Natural killer cell treated with Interleukin-12 subunit alpha and Interleukin-12 subunit beta and Interleukin-15 and Interleukin-18, amount 100 ng/mL, for 72 hours (primary cell): ENCODE measurements at regions not wholly inside any gene's neighbourhood (a gene's known extent, or its start where the extent isn't known, plus 50 kb on each side); places are given as distances from the start of the nearest gene placed in this dataset.

Source experiments
- ATAC-seq, 2 donors: fragments of 150-1000 bp; cut with Tn5 transposase in 1 of 2; sonication (Bioruptor Pico), chemical (Tn5 transposase) in 1 of 2; 2 replicates each; pipeline ENCODE4 v1.10.0; 2021
- DNase-seq: peaks from one replicate; pipeline ENCODE4 v3.0.0; 2022; ENCODE audit warnings: low spot score
- H3K27ac Mint-ChIP-seq, 2 donors: 1 replicate in 1 of 2; 2 replicates in 1 of 2; pipeline ENCODE4 v1.8.0; 2022; ENCODE audit warnings: mixed read lengths in 2 of 2, mild to moderate bottlenecking in 1 of 2, moderate library complexity in 1 of 2
- H3K27me3 Mint-ChIP-seq, 2 donors: 1 replicate in 1 of 2; 2 replicates in 1 of 2; pipeline ENCODE4 v1.8.0; 2022; ENCODE audit warnings: mixed read lengths in 2 of 2
- H3K36me3 Mint-ChIP-seq: one replicate; pipeline ENCODE4 v1.8.0; 2022; ENCODE audit warnings: mixed read lengths
- H3K4me1 Mint-ChIP-seq, 2 donors: 1 replicate in 1 of 2; 2 replicates in 1 of 2; pipeline ENCODE4 v1.8.0; 2022; ENCODE audit warnings: low read depth in 2 of 2, mixed read lengths in 2 of 2, mild to moderate bottlenecking in 1 of 2
- H3K4me3 Mint-ChIP-seq: one replicate; pipeline ENCODE4 v1.8.0; 2022; ENCODE audit warnings: mixed read lengths
- H3K9me3 Mint-ChIP-seq: 2 replicates; pipeline ENCODE4 v1.8.0; 2022; ENCODE audit warnings: mixed read lengths

DNA sequence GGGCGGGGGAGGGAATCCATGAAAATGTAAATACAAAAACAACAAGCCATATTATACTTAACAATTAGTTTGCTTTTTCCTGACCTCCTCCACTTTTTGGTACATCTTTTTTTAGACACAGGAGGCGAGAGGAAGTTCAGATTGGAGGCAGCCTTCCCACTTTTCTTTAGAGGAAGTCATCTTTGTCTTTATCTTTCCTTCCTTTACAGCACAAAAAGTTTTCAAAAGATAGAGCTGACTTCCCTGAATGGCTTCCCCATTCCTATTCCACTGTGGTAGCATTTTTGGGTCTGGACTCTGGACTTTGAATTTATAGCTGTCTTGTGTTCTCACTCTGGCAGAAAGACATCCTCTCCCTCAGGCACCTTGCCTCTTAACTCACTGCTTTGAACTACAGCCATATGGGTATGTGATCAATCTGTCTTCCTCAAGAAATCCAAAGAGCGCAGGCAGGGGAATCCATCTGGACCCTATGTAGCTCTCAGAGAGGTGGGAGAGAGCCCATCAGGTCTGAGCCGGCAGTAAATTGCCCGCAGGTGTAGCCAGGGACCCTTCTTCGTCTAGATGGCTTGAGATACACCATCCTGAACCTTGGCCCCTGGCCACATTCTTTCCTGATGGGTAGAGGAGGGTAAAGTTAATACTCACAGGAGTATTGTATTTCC lies 101.9 kb downstream of the AQP4 start:
- Mint-ChIP-seq H3K27ac (no peak overlapping the region), H3K36me3 (no peaks in the 10 kb centered on the region), H3K4me1 (no peaks in the 10 kb centered on the region), H3K4me3 (no peak overlapping the region), H3K9me3 (peaks cover 9% of the 10 kb centered on the region), H3K27me3 (no peaks in the 10 kb centered on the region)
- no peak for ATAC-seq
- DNase-seq: no peak

DNA sequence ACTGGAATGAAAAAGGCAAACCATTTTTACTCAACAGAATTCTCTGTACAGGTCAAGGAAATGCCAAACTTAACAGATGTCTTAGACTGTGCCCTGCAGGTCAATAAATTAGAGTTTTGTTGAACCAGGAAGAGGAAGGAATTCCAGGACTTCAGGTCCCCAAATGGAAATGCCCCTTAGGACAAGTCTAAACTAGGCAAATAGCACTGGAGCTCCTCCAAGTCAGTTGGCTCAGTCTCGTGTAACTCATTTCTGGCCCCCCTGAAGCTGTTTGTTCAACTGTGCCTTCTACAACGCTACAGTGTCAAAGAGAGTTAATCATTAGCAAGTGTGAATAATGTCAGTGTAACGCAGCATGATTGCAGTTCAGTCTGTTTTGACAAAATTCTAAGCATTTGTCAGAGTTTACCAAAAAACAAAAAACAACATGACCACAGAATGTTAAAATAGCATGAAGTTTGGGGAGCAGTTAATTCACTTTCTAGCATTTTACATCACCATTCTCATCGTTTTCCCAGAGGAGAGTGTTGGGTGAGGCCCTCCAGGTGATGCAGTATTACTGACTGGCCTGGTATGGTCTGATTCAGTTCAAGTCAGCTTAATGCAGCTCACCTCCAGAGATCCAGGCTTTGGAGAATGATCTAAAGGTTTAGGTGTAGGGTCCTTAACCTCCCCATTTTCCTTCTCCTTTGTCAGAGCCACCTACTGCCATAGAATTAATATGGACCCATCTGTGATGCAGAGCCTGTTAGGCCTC lies 108.1 kb downstream of the AQP4 start:
- Mint-ChIP-seq H3K9me3 (no peaks in the 10 kb centered on the region), H3K27ac (no peak overlapping the region), H3K4me1 (no peaks in the 10 kb centered on the region), H3K27me3 (no peaks in the 10 kb centered on the region), H3K4me3 (no peak overlapping the region), H3K36me3 (no peaks in the 10 kb centered on the region)
- DNase-seq: no peak
- no peak for ATAC-seq

DNA sequence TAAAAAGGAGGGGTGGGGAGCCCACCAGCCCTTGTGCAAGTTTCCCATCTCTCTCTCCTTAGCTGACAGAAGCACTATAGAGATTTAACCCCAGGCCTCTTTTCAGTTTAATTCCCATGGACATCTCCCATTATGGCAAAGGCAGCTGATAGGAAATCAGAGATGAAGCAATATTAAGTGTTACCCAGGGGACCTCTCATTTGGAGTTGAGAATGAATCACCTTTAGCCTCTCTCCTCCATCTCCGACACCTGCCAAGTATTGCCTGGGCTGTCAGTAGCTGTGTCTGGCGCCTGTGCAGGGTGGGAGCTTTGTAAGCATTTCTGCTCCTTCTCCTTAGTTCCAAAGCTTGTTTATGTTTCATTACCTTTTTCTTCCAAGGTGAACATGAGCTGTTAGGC lies 109.0 kb downstream of the AQP4 start:
- Mint-ChIP-seq H3K4me3 (no peak overlapping the region), H3K36me3 (no peaks in the 10 kb centered on the region), H3K4me1 (no peaks in the 10 kb centered on the region), H3K9me3 (no peaks in the 10 kb centered on the region), H3K27ac (no peak overlapping the region), H3K27me3 (no peaks in the 10 kb centered on the region)
- ATAC-seq (no peak), DNase-seq (no peak)

DNA sequence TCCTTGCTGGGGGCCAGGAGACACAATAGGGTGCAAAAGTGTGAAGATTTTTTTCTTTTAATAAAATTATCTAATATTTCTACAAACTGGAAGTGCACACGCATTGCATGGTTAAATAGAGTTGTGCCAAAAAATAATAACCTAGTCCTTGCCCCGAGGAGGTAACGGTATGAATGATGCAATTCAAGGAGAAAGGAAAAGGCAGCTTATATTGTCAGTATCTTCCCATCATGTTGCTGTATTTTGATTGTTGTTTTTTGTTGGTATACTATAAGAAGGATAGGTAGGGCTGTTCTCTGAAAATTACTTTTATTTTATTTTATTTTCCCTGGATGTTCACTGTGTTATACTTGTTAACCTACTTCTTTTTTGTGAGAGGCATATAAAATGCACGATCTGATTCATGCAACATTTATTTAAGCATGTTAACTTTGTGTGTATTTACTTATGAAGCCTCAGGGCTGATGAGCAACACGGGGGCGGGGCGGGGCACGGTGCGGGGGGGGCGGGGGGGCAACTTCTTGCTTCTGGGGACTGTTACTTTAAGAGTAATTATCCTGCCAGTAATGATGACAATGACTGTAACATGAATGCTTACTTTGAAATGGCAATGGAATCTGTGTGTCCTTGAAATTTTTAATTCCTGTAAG lies 118.6 kb downstream of the AQP4 start:
- H3K4me3 Mint-ChIP-seq: no peak overlapping the region
- no peak for DNase-seq
- no peak for ATAC-seq
- H3K27ac Mint-ChIP-seq: no peak overlapping the region
- H3K36me3 Mint-ChIP-seq: no peaks in the 10 kb centered on the region
- no peaks in the 10 kb centered on the region for H3K9me3 Mint-ChIP-seq
- no peaks in the 10 kb centered on the region for H3K27me3 Mint-ChIP-seq
- no peaks in the 10 kb centered on the region for H3K4me1 Mint-ChIP-seq

DNA sequence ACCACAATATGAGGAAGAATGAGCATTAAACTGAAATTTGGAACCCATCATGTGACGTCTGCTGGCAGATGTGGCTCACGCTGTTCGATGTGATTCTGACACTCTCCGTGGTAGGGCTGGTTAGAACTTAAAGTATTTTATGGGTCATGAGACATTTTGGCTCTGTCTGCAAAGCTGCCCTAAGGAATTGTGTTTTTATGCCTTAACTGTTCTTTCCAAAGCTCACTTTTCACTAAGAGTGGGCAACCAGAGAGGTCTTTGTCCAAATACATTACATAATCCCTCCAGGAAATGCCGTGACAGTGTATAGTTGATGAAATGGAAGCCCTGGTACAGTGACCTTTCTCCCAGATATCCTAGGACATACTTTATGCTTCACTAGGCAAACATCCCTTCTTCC lies 119.1 kb downstream of the AQP4 start:
- no peak for ATAC-seq
- DNase-seq: no peak
- Mint-ChIP-seq H3K9me3 (no peaks in the 10 kb centered on the region), H3K4me1 (no peaks in the 10 kb centered on the region), H3K27me3 (no peaks in the 10 kb centered on the region), H3K36me3 (no peaks in the 10 kb centered on the region), H3K27ac (no peak overlapping the region), H3K4me3 (no peak overlapping the region)

DNA sequence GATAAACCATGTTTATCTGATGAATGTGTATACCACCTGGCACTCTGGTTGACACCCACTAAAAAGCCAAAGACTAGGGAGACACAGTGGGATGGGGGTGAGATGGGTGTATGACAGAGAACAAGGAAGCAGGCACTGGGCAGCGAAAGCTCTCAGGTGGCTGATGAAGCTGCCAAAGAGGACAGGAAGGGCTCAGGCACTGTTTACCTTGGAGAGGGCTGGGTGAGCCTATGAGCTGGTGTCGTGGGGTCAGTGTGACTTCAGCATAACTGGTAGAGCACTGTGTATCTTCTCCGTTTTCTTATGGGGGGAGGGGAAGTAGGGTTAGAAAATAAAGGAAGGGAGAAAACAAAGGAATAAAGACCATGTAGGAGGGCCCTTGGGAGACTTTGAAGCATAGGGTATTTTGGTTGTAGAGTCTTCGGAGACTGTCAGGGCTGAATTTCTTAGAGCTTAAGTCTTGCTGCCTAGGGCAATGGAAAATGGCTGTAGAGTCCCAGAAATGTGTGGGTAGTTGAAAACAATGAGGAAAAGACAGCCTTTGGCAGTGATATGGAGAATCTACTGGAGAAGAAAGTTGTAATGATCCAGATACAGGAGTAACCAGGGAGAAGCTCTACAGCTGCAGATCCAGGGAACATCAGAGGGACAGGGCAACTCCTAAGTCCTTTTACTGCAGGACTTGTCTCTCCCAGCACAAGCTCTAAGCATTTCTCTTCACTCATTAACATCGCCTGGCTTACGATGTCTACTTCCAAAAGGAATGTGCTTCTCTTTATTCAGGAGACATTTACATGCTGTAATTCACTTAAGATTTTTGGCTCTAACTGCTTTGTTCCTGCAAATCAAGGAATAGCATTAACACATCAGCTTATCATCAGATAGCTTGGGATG lies 120.0 kb downstream of the AQP4 start:
- Mint-ChIP-seq H3K36me3 (no peaks in the 10 kb centered on the region), H3K4me3 (no peak overlapping the region), H3K27ac (no peak overlapping the region), H3K4me1 (no peaks in the 10 kb centered on the region), H3K9me3 (no peaks in the 10 kb centered on the region), H3K27me3 (no peaks in the 10 kb centered on the region)
- ATAC-seq (no peak), DNase-seq (no peak)

DNA sequence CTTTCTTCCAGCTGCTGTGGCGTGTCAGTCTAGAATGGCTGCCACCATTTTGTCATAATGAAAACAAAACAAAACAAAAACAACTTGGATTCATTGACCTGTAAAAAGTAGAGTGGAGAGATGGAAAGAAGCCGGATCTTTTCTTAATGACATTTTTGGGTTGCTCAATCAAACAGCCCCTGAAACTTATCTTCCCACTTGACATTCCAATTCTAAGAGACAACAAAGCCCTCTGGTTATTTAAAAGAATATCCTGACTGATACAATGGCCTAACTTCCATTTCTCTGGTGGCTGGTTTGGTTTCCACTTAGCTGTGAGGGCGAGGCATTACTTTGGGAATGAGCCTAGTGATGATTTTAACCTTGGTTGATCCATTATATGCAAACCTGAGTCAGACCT lies 123.7 kb downstream of the AQP4 start:
- no peak overlapping the region for H3K4me3 Mint-ChIP-seq
- DNase-seq (no peak), ATAC-seq (no peak)
- no peaks in the 10 kb centered on the region for H3K27me3 Mint-ChIP-seq
- H3K27ac Mint-ChIP-seq: no peak overlapping the region
- H3K36me3 Mint-ChIP-seq: no peaks in the 10 kb centered on the region
- H3K4me1 Mint-ChIP-seq: no peaks in the 10 kb centered on the region
- H3K9me3 Mint-ChIP-seq: no peaks in the 10 kb centered on the region

DNA sequence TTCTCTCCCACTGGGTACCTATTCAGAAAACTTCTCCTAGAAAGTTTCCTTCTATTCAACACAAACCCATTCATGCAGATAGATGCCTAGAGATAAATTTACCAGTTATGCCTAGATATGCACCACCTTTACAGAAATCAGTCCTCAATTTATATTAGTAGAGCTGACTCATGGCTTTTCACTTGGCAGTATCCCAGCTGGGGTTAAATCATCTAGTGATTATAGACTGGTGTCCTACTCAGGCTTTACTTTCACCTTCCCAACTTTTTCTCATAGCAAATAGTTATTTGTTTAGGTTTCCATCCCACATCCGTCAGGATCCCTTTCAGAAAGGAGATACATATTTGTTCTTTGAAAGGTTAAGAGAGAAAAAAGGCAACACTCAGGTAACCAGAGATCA lies 124.5 kb downstream of the AQP4 start:
- no peaks in the 10 kb centered on the region for H3K27me3 Mint-ChIP-seq
- no peak overlapping the region for H3K4me3 Mint-ChIP-seq
- H3K27ac Mint-ChIP-seq: no peak overlapping the region
- DNase-seq: no peak
- H3K4me1 Mint-ChIP-seq: no peaks in the 10 kb centered on the region
- no peak for ATAC-seq
- peaks cover under 1% of the 10 kb centered on the region for H3K9me3 Mint-ChIP-seq
- H3K36me3 Mint-ChIP-seq: no peaks in the 10 kb centered on the region

DNA sequence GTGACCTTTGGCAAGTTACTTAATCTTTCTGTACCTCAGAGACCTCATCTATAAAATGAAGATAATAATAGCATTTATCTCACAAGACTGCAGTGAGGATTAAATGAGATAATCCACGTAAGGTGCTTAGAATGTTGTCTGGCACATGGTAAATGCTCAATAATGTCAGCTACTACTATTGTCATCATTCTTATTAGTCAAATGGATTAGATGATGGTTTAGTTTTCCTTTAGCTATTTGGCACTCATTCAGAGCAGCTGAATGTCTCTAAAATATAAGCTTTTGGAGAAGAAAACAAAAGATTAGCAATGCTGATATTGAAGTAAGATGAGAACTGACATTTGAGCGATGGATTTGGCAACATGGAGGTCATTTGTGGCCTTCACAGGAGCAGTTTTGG lies 125.1 kb downstream of the AQP4 start:
- ATAC-seq: no peak
- H3K27ac Mint-ChIP-seq: no peak overlapping the region

DNA sequence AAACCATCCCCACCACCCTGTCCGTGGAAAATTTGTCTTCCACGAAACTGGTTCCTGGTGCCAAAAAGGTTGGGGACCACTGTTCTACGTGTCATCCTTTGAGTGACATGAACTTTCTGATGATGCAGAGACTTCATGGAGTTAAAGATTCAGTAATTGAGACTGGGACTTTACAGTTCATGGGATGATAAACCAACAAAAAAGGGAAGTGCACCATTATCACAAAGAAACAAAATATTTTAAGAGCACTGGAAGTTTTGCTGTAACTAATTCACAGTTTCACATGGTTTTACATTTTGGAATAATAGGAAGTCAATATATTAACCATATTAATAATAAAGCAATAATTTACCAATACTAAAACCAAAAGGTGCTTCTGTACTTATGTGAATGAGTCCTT lies 126.8 kb downstream of the AQP4 start:
- Mint-ChIP-seq H3K9me3 (peaks cover 4% of the 10 kb centered on the region), H3K4me1 (no peaks in the 10 kb centered on the region), H3K36me3 (no peaks in the 10 kb centered on the region), H3K27me3 (no peaks in the 10 kb centered on the region), H3K27ac (no peak overlapping the region), H3K4me3 (no peak overlapping the region)
- DNase-seq (no peak), ATAC-seq (no peak)

More for the DNA sequence above, 125.1 kb downstream of the AQP4 start:
- no peak for DNase-seq
- H3K4me3 Mint-ChIP-seq: no peak overlapping the region
- no peaks in the 10 kb centered on the region for H3K4me1 Mint-ChIP-seq
- H3K27me3 Mint-ChIP-seq: no peaks in the 10 kb centered on the region
- no peaks in the 10 kb centered on the region for H3K36me3 Mint-ChIP-seq
- H3K9me3 Mint-ChIP-seq: peaks cover 4% of the 10 kb centered on the region

DNA sequence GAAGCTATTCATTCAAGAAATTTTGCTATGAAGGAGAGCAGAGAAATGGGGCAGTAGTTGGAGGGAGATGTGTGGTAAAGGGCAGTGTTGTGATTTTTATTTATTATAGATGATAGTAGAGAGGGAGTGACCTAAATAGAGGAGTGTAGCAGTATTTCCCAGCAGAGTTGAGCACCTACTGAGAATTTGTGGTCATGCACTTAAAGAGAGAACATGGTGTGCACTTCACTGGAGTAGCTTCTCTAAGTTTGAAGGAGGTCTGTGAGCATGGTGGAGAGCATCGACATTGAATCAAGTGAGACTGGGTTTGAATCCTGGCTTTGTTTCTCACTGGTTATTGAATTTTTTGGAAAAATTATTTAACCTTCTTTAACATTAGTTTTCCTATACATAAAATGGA lies 129.2 kb downstream of the AQP4 start:
- Mint-ChIP-seq H3K4me3 (no peak overlapping the region), H3K27me3 (no peaks in the 10 kb centered on the region), H3K36me3 (no peaks in the 10 kb centered on the region), H3K9me3 (peaks cover 4% of the 10 kb centered on the region), H3K27ac (no peak overlapping the region), H3K4me1 (no peaks in the 10 kb centered on the region)
- ATAC-seq (no peak), DNase-seq (no peak)

DNA sequence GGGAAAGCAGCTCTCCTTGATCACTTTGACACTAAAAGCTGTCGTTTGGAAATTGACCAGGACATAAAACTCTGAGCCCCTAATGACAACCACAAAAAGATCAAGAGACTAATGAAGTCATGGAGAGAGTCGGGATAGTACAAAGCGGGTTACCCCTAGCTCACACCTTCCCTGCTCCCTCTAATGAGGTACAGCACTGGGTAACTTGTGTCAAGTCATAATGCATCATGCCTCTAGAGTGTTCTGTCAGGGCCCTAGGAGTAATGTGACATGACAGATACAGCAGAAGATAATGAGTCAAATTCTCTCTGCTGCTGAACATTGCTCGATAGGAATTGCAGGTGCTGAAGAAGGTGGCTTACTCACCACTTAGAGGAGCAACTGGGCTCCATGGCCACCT lies 130.7 kb downstream of the AQP4 start:
- Mint-ChIP-seq H3K36me3 (no peaks in the 10 kb centered on the region), H3K4me3 (no peak overlapping the region), H3K27ac (no peak overlapping the region), H3K4me1 (no peaks in the 10 kb centered on the region), H3K9me3 (peaks cover 4% of the 10 kb centered on the region), H3K27me3 (no peaks in the 10 kb centered on the region)
- ATAC-seq: no peak
- no peak for DNase-seq

DNA sequence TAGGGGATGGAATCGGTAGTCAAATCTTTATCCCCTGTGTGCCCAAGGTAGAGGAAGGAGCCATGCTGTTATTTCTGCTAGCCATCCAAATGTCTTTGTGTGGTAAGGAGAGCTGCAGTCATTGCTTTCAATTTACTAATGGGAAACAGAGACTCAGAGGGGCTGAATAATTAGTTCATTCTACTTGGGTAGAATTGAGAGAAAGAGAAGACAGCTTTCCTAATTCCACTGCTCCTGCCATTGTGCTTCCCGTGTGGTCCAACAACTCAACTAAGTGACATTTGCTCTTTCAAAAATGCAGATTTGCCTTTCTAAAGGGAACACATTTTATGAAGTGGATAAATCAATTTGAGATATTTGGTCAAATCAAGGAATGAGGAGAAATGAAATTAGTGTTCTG lies 136.1 kb downstream of the AQP4 start:
- no peaks in the 10 kb centered on the region for H3K36me3 Mint-ChIP-seq
- ATAC-seq (no peak), DNase-seq (no peak)
- no peak overlapping the region for H3K4me3 Mint-ChIP-seq
- peaks cover 5 to 6% of the 10 kb centered on the region in 2 donors for H3K27me3 Mint-ChIP-seq
- peaks cover 4% of the 10 kb centered on the region for H3K9me3 Mint-ChIP-seq
- H3K27ac Mint-ChIP-seq: no peak overlapping the region
- no peaks in the 10 kb centered on the region for H3K4me1 Mint-ChIP-seq

DNA sequence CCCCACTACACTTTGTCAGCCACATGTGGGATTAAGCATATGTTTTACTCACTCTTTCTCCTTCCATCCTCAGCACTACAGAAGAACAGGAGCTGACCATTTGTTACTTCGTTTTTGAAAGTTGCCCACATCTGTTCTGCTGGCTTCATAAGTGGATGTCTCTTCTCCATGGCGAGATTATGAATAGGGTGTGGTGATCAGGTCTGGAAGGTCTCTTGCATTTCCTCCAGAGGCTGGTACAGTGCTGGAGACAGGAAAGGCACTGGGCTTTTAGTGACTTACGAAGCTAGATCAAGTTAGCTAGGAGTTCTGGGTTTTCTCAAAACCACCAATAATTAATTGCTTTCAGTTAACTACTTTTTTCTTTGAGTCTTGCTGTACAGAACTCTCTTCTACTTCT lies 136.5 kb downstream of the AQP4 start:
- H3K9me3 Mint-ChIP-seq: peaks cover 4% of the 10 kb centered on the region
- no peak overlapping the region for H3K27ac Mint-ChIP-seq
- no peak for DNase-seq
- H3K4me3 Mint-ChIP-seq: no peak overlapping the region
- no peaks in the 10 kb centered on the region for H3K36me3 Mint-ChIP-seq
- H3K27me3 Mint-ChIP-seq: peaks cover 5 to 6% of the 10 kb centered on the region in 2 donors
- no peak for ATAC-seq
- no peaks in the 10 kb centered on the region for H3K4me1 Mint-ChIP-seq
